ENCODE measurements at regions not wholly inside any gene's neighbourhood (a gene's known extent, or its start where the extent isn't known, plus 50 kb on each side); places are given as distances from the start of the nearest gene placed in this dataset.

GRCh38 chr5:93076096-93076495 lies 504.9 kb downstream of the NR2F1-AS1 start:
- no peak overlapping the region for H3K4me2 ChIP-seq (ENCODE audit: extremely low read depth, insufficient read depth, low read length)
- DNase-seq (ENCODE audit: low read depth in 2 of 2): peak in 1 of 2 donors; percentile 66

GRCh38 chr5:93073547-93073946 lies 507.5 kb downstream of the NR2F1-AS1 start:
- no peak overlapping the region for H3K27ac ChIP-seq (ENCODE audit: insufficient read depth, low read length)
- no peak overlapping the region for H3K4me2 ChIP-seq (ENCODE audit: extremely low read depth, insufficient read depth, low read length)
- no peaks in the 10 kb centered on the region for H3K79me2 ChIP-seq (ENCODE audit: control insufficient read depth, insufficient read depth, low read length)

More at GRCh38 chr5:93076096-93076495, 504.9 kb downstream of the NR2F1-AS1 start:
- H3K27ac ChIP-seq (ENCODE audit: insufficient read depth, low read length): no peak overlapping the region
- no peaks in the 10 kb centered on the region for H3K27me3 ChIP-seq (ENCODE audit: control insufficient read depth, insufficient read depth, low read length)
- no peaks in the 10 kb centered on the region for H3K9me3 ChIP-seq (ENCODE audit: control insufficient read depth, insufficient read depth, low read depth, low read length)
- TF ChIP-seq CTCF (conservative IDR thresholded peaks at IDR 0.05 in 1 of 2, IDR thresholded peaks at IDR 0.05 in 1 of 2; ENCODE audit: low read depth in 1 of 2, low read length in 2 of 2) (no peak), EZH2 (IDR thresholded peaks at IDR 0.05; ENCODE audit: low read length, missing control alignments) (no peak)
- H3K79me2 ChIP-seq (ENCODE audit: control insufficient read depth, insufficient read depth, low read length): no peaks in the 10 kb centered on the region
- H3K4me1 ChIP-seq (ENCODE audit: control insufficient read depth, extremely low read depth, insufficient read depth, low read length): peaks cover 7% of the 10 kb centered on the region
- H3K36me3 ChIP-seq (ENCODE audit: control insufficient read depth, insufficient read depth, low read length): no peaks in the 10 kb centered on the region
- H3K9ac ChIP-seq (ENCODE audit: insufficient read depth, low read length): no peak overlapping the region
- H4K20me1 ChIP-seq (ENCODE audit: control insufficient read depth, extremely low read depth, insufficient read depth, low read length): no peaks in the 10 kb centered on the region
- H3K4me3 ChIP-seq (replicated peaks in 1 of 4; ENCODE audit: control extremely low read depth in 1 of 4, insufficient read depth in 1 of 4, low read depth in 3 of 4, low read length in 4 of 4): no peak overlapping the region
- no peak overlapping the region for H2AFZ ChIP-seq (ENCODE audit: low read length)

DNA sequence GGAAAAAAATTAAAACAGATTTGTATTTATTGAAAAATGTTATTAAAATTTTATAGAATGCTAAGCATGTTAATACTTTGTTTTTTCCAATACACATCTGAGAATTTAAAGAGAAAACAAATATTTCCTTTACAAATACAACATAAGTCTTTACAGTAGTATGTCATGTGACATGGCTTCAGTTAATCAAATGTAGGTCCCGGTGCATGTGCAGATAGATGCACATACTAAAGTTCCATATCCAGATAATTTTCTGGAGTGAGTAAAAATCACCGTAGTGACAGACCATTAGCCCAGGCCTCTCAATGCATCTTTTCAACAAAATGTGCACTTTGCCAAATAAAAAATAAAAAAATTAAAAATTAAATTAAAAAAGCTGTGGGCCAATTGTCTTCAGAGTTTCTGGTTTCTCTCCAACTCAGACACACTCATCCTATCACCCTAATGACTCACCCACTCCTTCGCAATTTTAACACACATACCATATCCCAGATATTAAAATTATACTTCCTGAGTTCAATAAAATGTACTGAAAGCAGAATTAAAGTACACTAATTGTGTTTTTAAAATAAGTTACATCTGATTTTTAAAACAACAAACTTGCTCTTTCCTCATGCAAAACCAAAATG lies 508.1 kb downstream of the NR2F1-AS1 start:
- Histone ChIP-seq H3K27ac (ENCODE audit: insufficient read depth, low read length) (no peak overlapping the region), H3K9me3 (ENCODE audit: control insufficient read depth, insufficient read depth, low read depth, low read length) (no peaks in the 10 kb centered on the region), H4K20me1 (ENCODE audit: control insufficient read depth, extremely low read depth, insufficient read depth, low read length) (no peaks in the 10 kb centered on the region), H3K4me1 (ENCODE audit: control insufficient read depth, extremely low read depth, insufficient read depth, low read length) (peaks cover 5% of the 10 kb centered on the region), H3K4me2 (ENCODE audit: extremely low read depth, insufficient read depth, low read length) (no peak overlapping the region), H3K27me3 (ENCODE audit: control insufficient read depth, insufficient read depth, low read length) (no peaks in the 10 kb centered on the region), H2AFZ (ENCODE audit: low read length) (no peak overlapping the region), H3K4me3 (replicated peaks in 1 of 4; ENCODE audit: control extremely low read depth in 1 of 4, insufficient read depth in 1 of 4, low read depth in 3 of 4, low read length in 4 of 4) (no peak overlapping the region), H3K36me3 (ENCODE audit: control insufficient read depth, insufficient read depth, low read length) (no peaks in the 10 kb centered on the region), H3K79me2 (ENCODE audit: control insufficient read depth, insufficient read depth, low read length) (no peaks in the 10 kb centered on the region), H3K9ac (ENCODE audit: insufficient read depth, low read length) (no peak overlapping the region)
- no peak for TF ChIP-seq CTCF (conservative IDR thresholded peaks at IDR 0.05 in 1 of 2, IDR thresholded peaks at IDR 0.05 in 1 of 2; ENCODE audit: low read depth in 1 of 2, low read length in 2 of 2)
- DNase-seq (ENCODE audit: low read depth in 2 of 2): peak; percentile 58 to 63

More at GRCh38 chr5:93073547-93073946, 507.5 kb downstream of the NR2F1-AS1 start:
- no peaks in the 10 kb centered on the region for H3K27me3 ChIP-seq (ENCODE audit: control insufficient read depth, insufficient read depth, low read length)
- H3K9ac ChIP-seq (ENCODE audit: insufficient read depth, low read length): no peak overlapping the region
- no peak overlapping the region for H3K4me3 ChIP-seq (replicated peaks in 1 of 4; ENCODE audit: control extremely low read depth in 1 of 4, insufficient read depth in 1 of 4, low read depth in 3 of 4, low read length in 4 of 4)
- no peak overlapping the region for H2AFZ ChIP-seq (ENCODE audit: low read length)
- H3K36me3 ChIP-seq (ENCODE audit: control insufficient read depth, insufficient read depth, low read length): no peaks in the 10 kb centered on the region
- H3K9me3 ChIP-seq (ENCODE audit: control insufficient read depth, insufficient read depth, low read depth, low read length): no peaks in the 10 kb centered on the region
- TF ChIP-seq CTCF (conservative IDR thresholded peaks at IDR 0.05 in 1 of 2, IDR thresholded peaks at IDR 0.05 in 1 of 2; ENCODE audit: low read depth in 1 of 2, low read length in 2 of 2) (no peak), EZH2 (IDR thresholded peaks at IDR 0.05; ENCODE audit: low read length, missing control alignments) (no peak)
- H4K20me1 ChIP-seq (ENCODE audit: control insufficient read depth, extremely low read depth, insufficient read depth, low read length): no peaks in the 10 kb centered on the region
- peaks cover 5% of the 10 kb centered on the region for H3K4me1 ChIP-seq (ENCODE audit: control insufficient read depth, extremely low read depth, insufficient read depth, low read length)
- no peak for DNase-seq (ENCODE audit: low read depth in 2 of 2)

Data from fibroblast of lung (primary cell).